ENCODE measurements at regions not wholly inside any gene's neighbourhood (a gene's known extent, or its start where the extent isn't known, plus 50 kb on each side); places are given as distances from the start of the nearest gene placed in this dataset.

- DNase-seq (ENCODE audit: low read depth in 3 of 3), result no peak
These were observed 52.1 kb downstream of the GSC start for GRCh38 chr14:94717808-94718207.

DNA sequence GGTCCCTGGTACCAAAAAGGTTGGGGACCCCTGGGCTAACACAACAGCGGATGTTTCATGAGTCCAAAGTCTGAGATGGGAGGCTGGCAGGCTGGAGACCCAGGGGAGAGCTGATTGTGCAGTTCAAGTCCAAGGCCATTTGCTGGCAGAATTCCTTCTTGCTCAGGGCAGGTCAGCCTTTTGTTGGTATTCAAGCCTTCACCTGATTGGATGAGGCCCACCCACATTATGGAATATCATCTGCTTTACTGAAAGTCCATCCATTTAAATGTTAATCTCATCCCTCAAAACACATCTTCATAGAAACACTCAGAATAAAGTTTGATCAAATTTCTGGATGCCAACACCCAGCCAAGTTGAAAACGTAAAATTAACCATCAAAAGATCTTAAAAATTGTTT lies 52.9 kb downstream of the GSC start:
- no peak for DNase-seq (ENCODE audit: low read depth in 3 of 3)

- no peak for DNase-seq (ENCODE audit: low read depth in 3 of 3)
These were observed 56.8 kb downstream of the GSC start for GRCh38 chr14:94713115-94713514.

- DNase-seq (ENCODE audit: low read depth in 3 of 3), result no peak
These were observed 59.2 kb downstream of the GSC start for GRCh38 chr14:94710731-94711130.

DNA sequence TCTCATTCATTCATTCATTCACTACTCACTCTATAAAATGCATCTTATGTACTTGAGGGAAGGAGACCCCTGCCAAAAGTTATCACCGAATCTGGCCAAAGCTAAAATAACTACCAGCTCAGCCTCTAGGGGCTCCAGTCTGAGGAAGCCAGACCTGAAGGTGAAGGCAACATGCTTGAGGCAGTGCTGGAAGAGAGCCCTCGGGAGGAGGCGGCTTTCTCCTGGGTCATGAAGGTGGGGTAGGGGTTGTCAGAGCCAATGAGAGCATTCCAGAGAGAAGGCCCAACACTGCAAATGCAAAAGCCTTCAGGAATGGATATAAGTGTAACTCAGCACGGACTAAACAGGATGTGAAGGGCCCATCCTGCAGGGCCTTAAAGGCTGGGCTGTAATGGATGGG lies 62.4 kb downstream of the GSC start:
- no peak for DNase-seq (ENCODE audit: low read depth in 3 of 3)

- no peak for DNase-seq (ENCODE audit: low read depth in 3 of 3)
These were observed 63.8 kb downstream of the GSC start for GRCh38 chr14:94706133-94706532.

DNA sequence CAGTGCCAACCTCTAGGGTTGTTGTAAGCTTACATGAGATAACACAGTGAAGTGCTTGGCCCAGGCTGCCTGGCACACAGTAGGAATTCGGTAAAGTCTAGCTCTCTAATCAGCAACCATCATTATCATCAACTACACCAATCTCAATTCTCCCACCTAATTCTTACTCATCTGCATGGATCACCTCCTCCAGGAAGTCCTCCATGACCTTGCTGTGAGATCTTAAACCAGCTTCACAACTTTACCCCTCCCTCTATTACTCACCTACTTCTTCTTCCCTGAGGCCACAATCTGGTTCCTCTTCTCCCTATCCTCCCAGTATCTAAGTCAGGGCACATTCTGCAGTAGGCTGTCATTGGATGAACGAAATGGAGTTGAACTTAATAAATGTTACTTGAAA lies 67.3 kb downstream of the GSC start:
- DNase-seq (ENCODE audit: low read depth in 3 of 3), result no peak

DNA sequence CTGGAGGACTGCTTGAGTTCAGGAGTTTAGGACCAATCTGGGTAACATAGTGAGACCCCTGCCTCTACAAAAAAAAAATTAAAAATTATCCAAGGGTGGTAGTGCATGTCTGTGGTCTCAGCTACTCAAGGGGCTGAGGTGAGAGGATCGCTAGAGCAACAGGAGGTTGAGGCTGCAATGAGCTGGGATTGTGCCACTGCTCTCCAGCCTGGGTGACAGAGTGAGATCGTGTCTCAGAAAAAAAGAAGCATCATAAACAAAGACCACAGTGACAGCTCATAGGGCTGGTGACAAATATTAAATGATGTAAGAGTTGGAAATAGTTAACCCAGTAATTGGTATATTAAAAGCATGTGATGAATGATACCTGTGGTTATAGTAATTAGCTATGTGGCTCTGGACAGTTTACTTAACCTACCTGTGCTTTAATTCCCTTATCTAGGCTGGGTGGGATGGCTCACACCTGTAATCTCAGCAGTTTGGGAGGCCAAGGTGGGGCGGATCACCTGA lies 68.0 kb downstream of the GSC start:
- DNase-seq (ENCODE audit: low read depth in 3 of 3), result no peak

DNA sequence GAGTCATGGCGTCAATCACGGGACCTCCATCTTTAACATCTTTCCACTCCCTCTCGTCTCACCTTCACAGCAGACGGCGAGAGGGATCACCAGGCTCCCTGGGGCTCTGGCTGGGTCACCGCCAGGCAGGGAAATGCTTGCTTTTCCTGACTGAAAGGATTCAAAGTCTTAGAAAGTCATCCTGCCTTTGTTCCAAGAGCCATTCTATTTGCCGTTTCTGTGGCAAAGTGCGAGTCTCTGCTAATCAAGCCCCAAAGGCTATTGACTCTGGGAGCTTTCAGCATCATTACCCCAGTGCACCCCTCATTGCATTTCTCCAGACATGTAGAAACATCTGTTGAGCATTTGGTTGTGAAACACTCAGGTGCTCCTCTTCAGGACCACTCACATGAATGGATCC lies 69.6 kb downstream of the GSC start:
- no peak for DNase-seq (ENCODE audit: low read depth in 3 of 3)

DNA sequence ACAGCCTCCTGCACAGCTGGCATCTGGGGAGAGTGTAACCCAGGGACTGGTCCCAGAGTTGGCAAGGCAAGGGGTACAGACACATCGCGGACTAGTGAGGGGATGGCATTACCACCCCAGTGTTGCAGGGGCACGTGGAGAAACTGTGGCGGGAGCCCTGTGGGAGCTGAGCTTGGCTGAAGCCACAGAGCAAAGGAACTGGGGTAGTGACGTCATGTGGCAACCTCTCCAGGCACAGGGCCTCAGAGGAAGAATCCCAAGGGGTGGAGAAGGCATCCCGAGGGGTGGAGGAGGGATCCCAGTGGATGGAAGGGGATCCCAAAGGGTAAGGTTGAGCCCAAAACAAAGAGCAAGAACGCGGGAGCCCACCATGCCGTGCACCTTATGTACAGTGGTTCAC lies 70.1 kb downstream of the GSC start:
- no peak for DNase-seq (ENCODE audit: low read depth in 3 of 3)

GRCh38 chr14:94697773-94698556 lies 71.9 kb downstream of the GSC start:
- no peak for DNase-seq (ENCODE audit: low read depth in 3 of 3)

GRCh38 chr14:94696518-94696917 lies 73.4 kb downstream of the GSC start:
- no peak for DNase-seq (ENCODE audit: low read depth in 3 of 3)

GRCh38 chr14:94695231-94695630 lies 74.7 kb downstream of the GSC start:
- DNase-seq (ENCODE audit: low read depth in 3 of 3), result no peak

DNA sequence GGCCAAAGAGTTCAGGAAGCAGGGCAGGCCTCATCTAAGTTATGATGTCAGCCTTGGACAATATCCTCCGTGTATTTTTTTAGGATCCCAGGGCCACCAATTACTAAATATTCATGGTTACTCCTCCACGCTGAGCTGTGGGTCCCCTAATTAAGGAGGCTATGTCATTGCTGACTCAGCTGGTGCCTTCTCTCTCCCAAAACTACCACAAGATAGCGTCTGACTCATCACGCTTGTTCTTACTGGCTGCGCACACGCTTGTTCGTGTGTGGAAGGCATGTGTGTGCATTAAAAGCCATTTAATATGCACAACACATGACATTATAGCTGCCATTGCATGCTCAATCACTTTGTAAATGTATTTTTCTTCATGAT lies 78.3 kb downstream of the GSC start:
- no peak for DNase-seq (ENCODE audit: low read depth in 3 of 3)

- no peak for DNase-seq (ENCODE audit: low read depth in 3 of 3)
These were observed 78.8 kb downstream of the GSC start for GRCh38 chr14:94690896-94691659.

DNA sequence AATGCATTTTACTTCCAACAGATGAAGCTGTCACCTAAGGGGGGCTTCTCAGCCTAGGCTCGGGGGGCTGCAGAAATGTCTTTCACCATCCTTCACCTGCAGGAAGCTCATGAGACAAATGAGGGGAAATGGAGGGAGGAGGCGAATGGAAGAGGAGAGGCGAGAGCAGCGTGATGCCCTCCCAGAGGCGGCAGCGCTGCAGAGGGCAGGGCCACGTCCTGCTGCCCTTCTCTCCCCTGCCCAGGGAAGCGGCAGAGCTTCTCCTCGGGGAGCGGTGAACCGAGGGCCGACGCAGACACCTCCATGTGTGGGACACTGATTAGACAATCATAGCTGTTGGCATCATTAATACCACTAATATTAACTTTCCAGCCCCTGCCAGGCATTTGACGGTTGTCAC lies 78.3 kb downstream of the SERPINA3 start:
- DNase-seq (ENCODE audit: low read depth in 3 of 3), result no peak

DNA sequence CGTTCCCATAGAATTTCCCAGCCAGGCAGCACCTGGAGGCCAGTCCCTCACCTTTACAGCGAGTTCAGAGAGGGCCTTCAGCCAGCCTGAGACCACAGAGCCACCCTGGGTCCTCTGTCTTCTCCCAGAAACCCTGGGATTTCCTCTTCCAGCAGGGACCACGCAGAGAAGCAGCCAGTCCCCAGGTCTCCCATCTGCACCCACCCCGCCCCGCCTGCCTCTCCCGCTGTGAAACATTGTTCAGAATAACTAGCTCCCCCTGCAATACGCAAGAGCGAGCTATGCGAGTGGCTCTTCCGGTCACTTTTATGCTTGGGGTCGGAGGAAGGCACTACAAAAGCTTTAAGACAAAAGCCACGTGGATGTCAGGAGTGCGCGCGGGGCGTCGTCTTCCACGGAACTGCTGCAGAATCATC lies 77.8 kb downstream of the SERPINA3 start:
- DNase-seq (ENCODE audit: low read depth in 3 of 3), result no peak

DNA sequence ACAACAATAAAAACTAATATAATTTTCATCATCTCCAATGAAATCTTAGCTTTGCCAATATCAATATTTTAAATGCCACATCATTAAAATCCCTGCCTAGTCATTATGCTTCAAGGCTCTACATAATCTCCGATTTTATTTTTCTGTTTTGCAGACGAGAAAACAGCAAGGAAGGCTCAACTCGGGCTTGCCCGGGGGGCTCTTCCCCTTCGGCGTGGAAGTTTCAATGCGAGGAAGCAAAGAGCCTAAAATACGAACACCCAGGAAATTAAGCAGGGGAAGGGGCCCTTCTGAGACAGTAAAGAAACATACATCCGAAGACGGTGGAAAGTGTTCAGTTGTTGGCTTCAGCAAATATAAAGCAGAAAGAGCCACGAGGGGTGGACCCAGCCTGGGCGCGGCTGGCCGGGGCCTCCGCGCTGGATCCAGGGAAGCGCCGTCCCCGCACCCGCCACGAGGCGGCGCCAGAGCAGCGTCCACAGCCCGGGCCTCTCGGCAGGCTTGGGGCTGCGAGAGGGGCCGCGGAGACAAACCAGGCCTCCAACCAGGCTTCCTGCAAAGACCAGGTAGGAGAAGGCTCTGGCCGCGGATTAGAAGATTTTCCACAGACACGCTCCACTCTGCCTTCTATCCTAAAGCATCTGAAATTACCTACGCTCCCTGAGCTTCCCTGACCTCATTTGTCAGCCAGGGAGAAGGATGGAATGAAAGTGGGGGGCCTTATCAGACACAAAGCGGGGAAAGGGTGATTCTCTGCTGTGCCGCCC lies 77.2 kb downstream of the SERPINA3 start:
- DNase-seq (ENCODE audit: low read depth in 3 of 3), result peak; percentile 11 to 52 (median 12)

DNA sequence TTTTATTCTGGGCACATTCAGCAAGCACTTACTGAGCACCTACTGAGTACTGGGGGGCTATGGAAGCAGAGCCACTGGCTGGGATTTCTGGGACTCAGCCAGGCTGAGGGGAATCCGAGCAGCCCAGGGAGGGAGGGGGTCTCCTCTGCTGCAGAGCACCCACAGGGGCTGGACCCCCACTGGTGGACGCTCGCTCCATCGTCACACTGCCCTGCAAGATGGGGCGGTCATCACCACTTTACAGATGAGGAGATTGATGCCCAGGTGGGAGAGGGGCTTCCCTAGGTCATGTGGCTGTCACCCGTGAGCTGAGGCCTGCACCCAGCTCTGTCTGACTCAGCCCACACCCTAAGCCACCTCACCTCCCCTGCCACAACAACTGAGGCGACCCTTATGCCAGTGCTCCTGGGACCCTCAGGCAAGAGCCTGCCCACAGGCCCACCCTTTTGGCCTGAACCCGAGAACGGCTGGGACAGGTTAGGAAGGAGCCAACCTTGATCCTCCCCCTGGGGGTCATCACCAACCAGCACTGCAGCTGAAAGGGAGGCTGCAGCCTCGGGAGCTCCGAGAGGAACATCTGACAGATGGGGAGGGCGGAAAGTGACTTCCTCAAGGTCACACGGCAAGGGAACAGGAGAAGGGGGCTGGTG lies 74.4 kb downstream of the SERPINA3 start:
- DNase-seq (ENCODE audit: low read depth in 3 of 3), result no peak

DNA sequence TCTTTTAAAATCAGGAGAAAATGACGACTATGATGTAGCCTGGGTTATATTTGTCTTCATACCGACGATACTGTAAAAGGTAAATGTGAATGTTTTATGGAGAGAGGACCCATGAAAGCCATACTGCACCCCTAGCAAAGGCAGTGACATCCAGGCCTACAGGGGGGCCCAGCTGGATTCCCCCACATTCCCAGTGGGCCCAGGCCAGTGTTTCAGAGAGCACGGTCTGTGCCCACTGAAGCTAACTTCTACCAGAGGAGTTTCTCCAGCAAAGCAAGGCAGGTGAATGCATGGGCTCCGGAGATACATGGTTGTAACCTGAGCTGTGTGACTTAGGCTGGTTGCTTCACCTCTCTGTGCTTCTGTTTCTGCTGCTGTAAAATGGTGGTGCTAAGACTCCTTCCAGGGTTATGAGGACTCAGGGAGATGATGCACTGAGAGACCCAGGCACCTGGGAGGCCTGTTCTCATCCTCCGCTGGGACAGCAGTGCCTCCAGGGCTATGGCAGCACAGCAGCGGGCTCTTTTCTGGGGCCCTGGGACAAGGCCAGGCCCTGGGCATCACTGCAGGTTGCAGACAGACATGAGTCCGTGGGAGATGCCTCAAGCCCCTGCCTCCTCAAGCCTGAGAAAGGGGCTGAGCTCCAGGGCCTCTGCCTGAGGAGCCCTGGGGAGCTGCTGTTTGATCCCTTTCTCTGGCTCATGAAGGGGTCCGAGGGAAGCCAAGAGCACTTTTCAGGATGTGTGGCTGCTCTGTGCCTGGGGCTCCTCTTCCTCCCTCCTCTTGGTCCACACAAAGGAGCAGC lies 73.7 kb downstream of the SERPINA3 start:
- DNase-seq (ENCODE audit: low read depth in 3 of 3), result no peak

DNA sequence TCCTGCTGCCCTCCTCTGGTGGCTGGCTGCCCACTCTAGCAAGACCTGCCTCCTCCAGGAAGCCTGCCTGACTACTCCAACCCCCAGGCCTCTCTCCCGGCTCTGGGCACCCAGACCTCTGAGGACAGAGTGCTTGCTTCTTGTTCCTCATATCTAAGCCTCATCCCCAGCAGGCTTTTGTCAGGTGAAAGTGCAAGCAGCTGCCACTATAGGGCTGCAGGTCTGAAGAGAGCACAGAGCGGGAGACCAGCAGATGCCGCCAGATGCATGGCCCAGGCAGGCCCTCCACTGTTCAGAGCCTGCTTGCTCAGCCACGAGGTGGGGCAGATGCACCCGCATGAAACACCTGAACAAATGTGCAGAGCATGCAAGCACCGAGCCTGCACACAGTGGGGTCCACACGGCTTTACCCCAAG lies 73.0 kb downstream of the SERPINA3 start:
- DNase-seq (ENCODE audit: low read depth in 3 of 3), result no peak
